Liver (tissue), 8 donors: ENCODE measurements at regions not wholly inside any gene's neighbourhood (a gene's known extent, or its start where the extent isn't known, plus 50 kb on each side); places are given as distances from the start of the nearest gene placed in this dataset.

Source experiments
- DNase-seq: peaks from one replicate; pipeline ENCODE4 v3.0.0-alpha.2; 2017; ENCODE audit warnings: low spot score
- H3K27ac ChIP-seq, 2 donors: one replicate each; pipeline ENCODE4 v1.7.0; 2013; ENCODE audit warnings: inconsistent platforms in 2 of 2, low read length in 2 of 2, control low read depth in 1 of 2, low read depth in 1 of 2, mild to moderate bottlenecking in 1 of 2
- H3K27me3 ChIP-seq, 4 donors: one replicate each; pipeline versions ENCODE4 v1.6.1 to v1.7.0; 2013; ENCODE audit warnings: low read length in 3 of 4, inconsistent platforms in 1 of 4, mild to moderate bottlenecking in 1 of 4, moderate library complexity in 1 of 4; ENCODE audit not compliant: control insufficient read depth in 4 of 4, insufficient read depth in 4 of 4
- H3K36me3 ChIP-seq, 4 donors: one replicate each; pipeline versions ENCODE4 v1.6.1 to v1.7.0; 2013; ENCODE audit warnings: low read length in 3 of 4, mild to moderate bottlenecking in 3 of 4, low read depth in 1 of 4, moderate library complexity in 1 of 4; ENCODE audit not compliant: control insufficient read depth in 4 of 4, insufficient read depth in 3 of 4
- H3K4me1 ChIP-seq, 4 donors: one replicate each; pipeline versions ENCODE4 v1.6.1 to v1.7.0; 2013; ENCODE audit warnings: low read length in 3 of 4, mild to moderate bottlenecking in 3 of 4, moderate library complexity in 1 of 4; ENCODE audit not compliant: control insufficient read depth in 4 of 4, insufficient read depth in 4 of 4
- H3K4me3 ChIP-seq, 3 donors: one replicate each; pipeline versions ENCODE4 v1.6.1 to v1.7.0; 2013; ENCODE audit warnings: low read length in 3 of 3, control low read depth in 1 of 3, low read depth in 1 of 3, mild to moderate bottlenecking in 1 of 3
- H3K9ac ChIP-seq, 2 donors: one replicate each; pipeline ENCODE4 v1.7.0; 2013; ENCODE audit warnings: low read length in 2 of 2, mild to moderate bottlenecking in 2 of 2, moderate library complexity in 2 of 2, control low read depth in 1 of 2, low read depth in 1 of 2
- H3K9me3 ChIP-seq, 4 donors: one replicate each; pipeline versions ENCODE4 v1.6.1 to v1.7.0; 2013; ENCODE audit warnings: low read length in 3 of 4; ENCODE audit not compliant: control insufficient read depth in 4 of 4
- ATF3 ChIP-seq: IDR thresholded peaks from 2 replicates; pipeline ENCODE4 v1.6.1; 2016; ENCODE audit warnings: antibody characterized with exemption
- EGR1 ChIP-seq, 2 donors: IDR thresholded peaks; 2 replicates each; pipeline ENCODE4 v1.6.1; 2016 to 2018; ENCODE audit warnings: antibody characterized with exemption in 2 of 2, low read depth in 2 of 2
- FOXA1 ChIP-seq: IDR thresholded peaks from 2 replicates; pipeline ENCODE4 v1.6.1; 2016; ENCODE audit warnings: antibody characterized with exemption
- FOXA2 ChIP-seq: IDR thresholded peaks from 2 replicates; pipeline ENCODE4 v1.6.1; 2016; ENCODE audit warnings: antibody characterized with exemption
- GABPA ChIP-seq, 2 donors: IDR thresholded peaks in 1 of 2; conservative IDR thresholded peaks in 1 of 2; 2 replicates each; pipeline ENCODE4 v1.6.1; 2016; ENCODE audit warnings: antibody characterized with exemption in 2 of 2, mild to moderate bottlenecking in 1 of 2, moderate library complexity in 1 of 2
- HNF4A ChIP-seq, 2 donors: conservative IDR thresholded peaks; 2 replicates each; pipeline ENCODE4 v1.6.1; 2016; ENCODE audit warnings: antibody characterized with exemption in 2 of 2, mild to moderate bottlenecking in 2 of 2
- HNF4G ChIP-seq: IDR thresholded peaks from 2 replicates; pipeline ENCODE4 v1.6.1; 2016; ENCODE audit warnings: antibody characterized with exemption
- MAX ChIP-seq: IDR thresholded peaks from 2 replicates; pipeline ENCODE4 v1.6.1; 2016; ENCODE audit warnings: antibody characterized with exemption
- NR2F2 ChIP-seq: IDR thresholded peaks from 2 replicates; pipeline ENCODE4 v1.6.1; 2016; ENCODE audit warnings: antibody characterized with exemption
- RAD21 ChIP-seq, 2 donors: IDR thresholded peaks; 2 replicates each; pipeline ENCODE4 v1.6.1; 2016; ENCODE audit warnings: antibody characterized with exemption in 2 of 2, mild to moderate bottlenecking in 2 of 2
- REST ChIP-seq: IDR thresholded peaks from 2 replicates; pipeline ENCODE4 v1.6.1; 2016; ENCODE audit warnings: antibody characterized with exemption, mild to moderate bottlenecking
- RXRA ChIP-seq, 2 donors: IDR thresholded peaks; 2 replicates each; pipeline ENCODE4 v1.6.1; 2017 to 2018; ENCODE audit warnings: antibody characterized with exemption in 2 of 2, mild to moderate bottlenecking in 1 of 2
- SP1 ChIP-seq: IDR thresholded peaks from 2 replicates; pipeline ENCODE4 v1.6.1; 2018; ENCODE audit warnings: antibody characterized with exemption, mild to moderate bottlenecking
- TAF1 ChIP-seq: conservative IDR thresholded peaks from 2 replicates; pipeline ENCODE4 v1.6.1; 2016; ENCODE audit warnings: antibody characterized with exemption, mild to moderate bottlenecking
- YY1 ChIP-seq: IDR thresholded peaks from 2 replicates; pipeline ENCODE4 v1.6.1; 2016; ENCODE audit warnings: antibody characterized with exemption, mild to moderate bottlenecking
- WGBS: extraction: QIAGEN DNeasy Blood & Tissue Kit; methylation state at CpG from one replicate; pipeline ENCODE4 v1.1.7; 2013; 5-methylcytosine and 5-hydroxymethylcytosine counted together
- TF ChIP-seq, protein P1 (sequence below): fragments of 150-350 bp; IDR thresholded peaks from 2 replicates; pipeline ENCODE4 v1.5.1; 2017; ENCODE audit warnings: improper control_type of control experiment, low read depth, low read length; ENCODE audit not compliant: missing input control
- TF ChIP-seq, protein P2 (sequence below): IDR thresholded peaks from 2 replicates; pipeline ENCODE4 v1.6.1; 2016; ENCODE audit warnings: antibody characterized with exemption
- donor health status: healthy.
- donor health status: healthy.
- donor health status: healthy.
- donor health status: healthy.
- donor health status: healthy.

- no peak overlapping the region for H3K9ac ChIP-seq
- H3K27ac ChIP-seq = no peak overlapping the region
- no peak for DNase-seq
- H3K36me3 ChIP-seq = no peaks in the 10 kb centered on the region
- no peak overlapping the region for H3K4me3 ChIP-seq
- peaks cover 0 to 2% (median 0%) of the 10 kb centered on the region in 4 donors for H3K27me3 ChIP-seq
- H3K4me1 ChIP-seq = no peaks in the 10 kb centered on the region
- no peak for TF ChIP-seq RXRA (IDR thresholded peaks at IDR 0.05)
- no peak for TF ChIP-seq ATF3
- TF ChIP-seq TAF1 = no peak
- TF ChIP-seq RAD21 (IDR thresholded peaks at IDR 0.05) = no peak
- no peak for TF ChIP-seq EGR1 (IDR thresholded peaks at IDR 0.05; ENCODE audit: low read depth in 2 of 2)
- TF ChIP-seq, protein P1, sequence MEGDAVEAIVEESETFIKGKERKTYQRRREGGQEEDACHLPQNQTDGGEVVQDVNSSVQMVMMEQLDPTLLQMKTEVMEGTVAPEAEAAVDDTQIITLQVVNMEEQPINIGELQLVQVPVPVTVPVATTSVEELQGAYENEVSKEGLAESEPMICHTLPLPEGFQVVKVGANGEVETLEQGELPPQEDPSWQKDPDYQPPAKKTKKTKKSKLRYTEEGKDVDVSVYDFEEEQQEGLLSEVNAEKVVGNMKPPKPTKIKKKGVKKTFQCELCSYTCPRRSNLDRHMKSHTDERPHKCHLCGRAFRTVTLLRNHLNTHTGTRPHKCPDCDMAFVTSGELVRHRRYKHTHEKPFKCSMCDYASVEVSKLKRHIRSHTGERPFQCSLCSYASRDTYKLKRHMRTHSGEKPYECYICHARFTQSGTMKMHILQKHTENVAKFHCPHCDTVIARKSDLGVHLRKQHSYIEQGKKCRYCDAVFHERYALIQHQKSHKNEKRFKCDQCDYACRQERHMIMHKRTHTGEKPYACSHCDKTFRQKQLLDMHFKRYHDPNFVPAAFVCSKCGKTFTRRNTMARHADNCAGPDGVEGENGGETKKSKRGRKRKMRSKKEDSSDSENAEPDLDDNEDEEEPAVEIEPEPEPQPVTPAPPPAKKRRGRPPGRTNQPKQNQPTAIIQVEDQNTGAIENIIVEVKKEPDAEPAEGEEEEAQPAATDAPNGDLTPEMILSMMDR = no peak
- no peak for TF ChIP-seq HNF4A (conservative IDR thresholded peaks at IDR 0.05)
- TF ChIP-seq FOXA2 = no peak
- TF ChIP-seq NR2F2 = no peak
- TF ChIP-seq SP1 = no peak
- TF ChIP-seq MAX = no peak
- no peak for TF ChIP-seq YY1
- H3K9me3 ChIP-seq = peaks cover 0 to 9% (median 0%) of the 10 kb centered on the region in 4 donors
- WGBS = 76% methylated on average over 4 of the region's 4 CpGs
Observed at GRCh38 chr7:63047061-63047460, 951.6 kb upstream of the ZNF722 start.

DNA sequence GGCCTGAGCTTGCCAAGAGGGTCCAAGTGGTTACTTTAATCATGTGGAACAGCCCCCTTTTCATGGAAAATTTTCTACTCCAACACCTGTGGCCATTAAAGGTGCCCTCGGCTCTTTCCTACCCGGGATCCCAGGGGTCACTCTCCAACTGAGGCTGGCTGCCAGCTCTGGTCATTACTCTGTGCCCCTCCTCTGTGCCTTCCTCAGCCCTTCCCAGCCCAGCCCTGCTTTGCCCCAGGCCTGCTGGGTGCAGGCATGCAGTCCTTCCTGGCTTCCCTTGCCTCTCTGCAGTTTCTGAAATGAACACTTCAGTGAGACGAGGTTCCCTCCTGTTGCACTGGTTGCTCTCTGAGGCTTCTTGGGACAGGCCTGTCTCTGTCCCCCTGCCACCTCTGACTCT lies 951.1 kb upstream of the ZNF722 start:
- WGBS = 67% methylated on average over 3 of the region's 3 CpGs
- no peak for TF ChIP-seq MAX
- TF ChIP-seq, protein P2, sequence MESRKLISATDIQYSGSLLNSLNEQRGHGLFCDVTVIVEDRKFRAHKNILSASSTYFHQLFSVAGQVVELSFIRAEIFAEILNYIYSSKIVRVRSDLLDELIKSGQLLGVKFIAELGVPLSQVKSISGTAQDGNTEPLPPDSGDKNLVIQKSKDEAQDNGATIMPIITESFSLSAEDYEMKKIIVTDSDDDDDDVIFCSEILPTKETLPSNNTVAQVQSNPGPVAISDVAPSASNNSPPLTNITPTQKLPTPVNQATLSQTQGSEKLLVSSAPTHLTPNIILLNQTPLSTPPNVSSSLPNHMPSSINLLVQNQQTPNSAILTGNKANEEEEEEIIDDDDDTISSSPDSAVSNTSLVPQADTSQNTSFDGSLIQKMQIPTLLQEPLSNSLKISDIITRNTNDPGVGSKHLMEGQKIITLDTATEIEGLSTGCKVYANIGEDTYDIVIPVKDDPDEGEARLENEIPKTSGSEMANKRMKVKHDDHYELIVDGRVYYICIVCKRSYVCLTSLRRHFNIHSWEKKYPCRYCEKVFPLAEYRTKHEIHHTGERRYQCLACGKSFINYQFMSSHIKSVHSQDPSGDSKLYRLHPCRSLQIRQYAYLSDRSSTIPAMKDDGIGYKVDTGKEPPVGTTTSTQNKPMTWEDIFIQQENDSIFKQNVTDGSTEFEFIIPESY = no peak
- H3K9ac ChIP-seq = no peak overlapping the region
- no peak overlapping the region for H3K4me3 ChIP-seq
- H3K27me3 ChIP-seq = peaks cover 0 to 2% (median 0%) of the 10 kb centered on the region in 4 donors
- peaks cover 0 to 9% (median 0%) of the 10 kb centered on the region in 4 donors for H3K9me3 ChIP-seq
- no peaks in the 10 kb centered on the region for H3K36me3 ChIP-seq
- H3K4me1 ChIP-seq = no peaks in the 10 kb centered on the region
- no peak for DNase-seq
- no peak overlapping the region for H3K27ac ChIP-seq

DNA sequence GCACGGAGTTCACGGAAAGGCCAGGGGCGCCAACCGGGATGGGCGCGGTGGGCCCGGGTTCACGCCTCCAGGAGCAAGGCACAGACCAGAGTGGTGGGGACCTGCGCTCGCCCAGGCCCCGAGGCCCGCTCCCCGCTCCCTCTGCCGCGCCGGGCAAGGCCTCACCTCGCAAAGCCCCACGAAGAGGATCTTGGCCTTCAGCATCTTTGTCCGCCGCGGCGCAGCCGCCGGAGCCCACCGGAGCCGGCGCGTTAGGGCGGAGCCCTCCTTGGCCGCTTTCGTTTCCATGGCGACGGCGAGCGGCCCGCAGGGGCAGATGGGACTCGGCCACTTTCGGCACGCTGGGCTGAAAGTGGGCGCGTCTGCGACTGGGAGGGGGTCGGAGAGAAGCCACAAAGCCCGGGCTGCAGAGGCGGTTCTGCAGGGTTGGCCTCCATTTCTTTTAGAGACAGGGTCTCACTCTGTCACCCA lies 944.4 kb upstream of the ZNF722 start:
- no peak for DNase-seq
- Histone ChIP-seq H3K36me3 (no peaks in the 10 kb centered on the region), H3K4me3 (no peak overlapping the region), H3K9ac (no peak overlapping the region), H3K4me1 (no peaks in the 10 kb centered on the region), H3K9me3 (peaks cover 0 to 14% (median 4%) of the 10 kb centered on the region in 4 donors), H3K27me3 (no peaks in the 10 kb centered on the region), H3K27ac (no peak overlapping the region)
- WGBS = 38% methylated on average over 45 of the region's 45 CpGs
- TF ChIP-seq REST (no peak), TAF1 (no peak), HNF4A (conservative IDR thresholded peaks at IDR 0.05) (no peak), GABPA (IDR thresholded peaks at IDR 0.05 in 1 of 2, conservative IDR thresholded peaks at IDR 0.05 in 1 of 2) (no peak), FOXA1 (no peak), EGR1 (IDR thresholded peaks at IDR 0.05; ENCODE audit: low read depth in 2 of 2) (no peak), HNF4G (no peak), SP1 (no peak)
- TF ChIP-seq, protein P2 = no peak
